GM11168 (cell line): ENCODE measurements at regions not wholly inside any gene's neighbourhood (a gene's known extent, or its start where the extent isn't known, plus 50 kb on each side); places are given as distances from the start of the nearest gene placed in this dataset.

Experiments
- in situ Hi-C: fragments of 300-500 bp; cut with MboI; formaldehyde crosslinking; loops from one replicate; pipeline ENCODE4 v1.12.0; 2022; ENCODE audit warnings: low sequenced_read_pairs; ENCODE audit not compliant: unreplicated experiment

- in situ Hi-C loops: no loop called here
These were observed 202.4 kb downstream of the TDRD15 start for GRCh38 chr2:21326152-21326551.

GRCh38 chr2:21328177-21328576, 204.4 kb downstream of the TDRD15 start:
- in situ Hi-C loops: no loop called here

DNA sequence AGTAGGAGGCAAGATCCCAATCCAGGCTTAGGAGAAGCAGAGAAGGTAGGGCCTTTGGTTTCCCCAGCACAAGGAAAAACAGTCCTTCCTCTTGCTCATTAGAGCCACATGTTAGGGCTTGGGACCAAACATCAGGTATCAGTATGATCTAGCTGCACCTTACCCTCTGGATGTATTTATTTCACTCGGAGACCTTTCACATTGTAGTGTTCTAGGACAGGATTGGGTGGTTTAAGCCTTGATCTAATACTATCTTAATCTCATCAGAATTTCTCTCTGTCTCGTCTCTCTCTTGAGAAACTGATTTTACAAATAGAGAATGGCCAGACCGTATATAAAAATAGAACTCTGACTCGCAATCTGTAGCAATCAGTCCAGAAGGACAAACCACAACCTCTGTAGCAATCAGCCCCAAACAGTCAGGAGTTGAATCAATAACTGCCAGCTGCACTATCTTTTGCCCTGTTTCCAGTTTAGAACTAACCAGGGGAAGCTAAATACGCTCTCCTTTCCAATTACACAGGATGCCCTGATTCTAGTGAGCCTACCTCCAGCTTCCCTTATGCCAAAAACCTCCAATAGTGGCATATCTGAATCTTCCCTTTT, 207.1 kb downstream of the TDRD15 start:
- in situ Hi-C loops: no loop called here

DNA sequence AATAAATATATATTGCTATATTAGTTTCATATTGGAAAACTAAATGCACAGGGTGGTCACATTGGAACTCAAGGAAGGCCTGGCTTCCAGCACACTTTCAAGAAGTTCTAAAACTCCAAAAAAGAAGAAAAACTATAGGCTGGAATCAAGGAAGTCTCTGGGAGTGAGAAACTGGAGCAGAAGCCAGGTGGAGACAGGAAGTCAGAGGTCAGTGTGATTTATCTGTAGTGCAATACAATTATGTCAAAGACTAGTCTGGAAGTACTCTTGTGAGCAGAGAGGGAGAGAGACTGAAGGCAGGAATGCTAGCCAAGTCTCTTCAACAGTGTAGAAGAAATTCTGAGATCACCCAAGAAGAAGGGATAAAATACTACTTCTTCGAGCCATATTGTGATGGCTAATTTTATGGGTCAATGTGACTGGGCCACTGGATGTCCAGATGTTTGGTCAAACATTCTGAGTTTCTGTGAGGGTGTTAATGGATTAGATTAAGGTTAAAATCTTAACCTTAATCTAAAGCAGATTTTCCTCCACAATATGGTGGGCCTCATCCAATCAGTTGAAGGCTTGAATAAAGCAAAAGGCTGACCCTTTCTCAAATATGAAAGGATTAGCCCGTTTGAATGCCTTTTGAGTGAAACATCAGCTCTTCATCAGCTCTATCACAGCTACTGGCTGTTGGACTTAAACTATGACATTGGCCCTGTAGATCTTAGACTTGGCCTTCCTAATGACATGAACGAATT, 208.0 kb downstream of the TDRD15 start:
- in situ Hi-C loops: no loop called here

DNA sequence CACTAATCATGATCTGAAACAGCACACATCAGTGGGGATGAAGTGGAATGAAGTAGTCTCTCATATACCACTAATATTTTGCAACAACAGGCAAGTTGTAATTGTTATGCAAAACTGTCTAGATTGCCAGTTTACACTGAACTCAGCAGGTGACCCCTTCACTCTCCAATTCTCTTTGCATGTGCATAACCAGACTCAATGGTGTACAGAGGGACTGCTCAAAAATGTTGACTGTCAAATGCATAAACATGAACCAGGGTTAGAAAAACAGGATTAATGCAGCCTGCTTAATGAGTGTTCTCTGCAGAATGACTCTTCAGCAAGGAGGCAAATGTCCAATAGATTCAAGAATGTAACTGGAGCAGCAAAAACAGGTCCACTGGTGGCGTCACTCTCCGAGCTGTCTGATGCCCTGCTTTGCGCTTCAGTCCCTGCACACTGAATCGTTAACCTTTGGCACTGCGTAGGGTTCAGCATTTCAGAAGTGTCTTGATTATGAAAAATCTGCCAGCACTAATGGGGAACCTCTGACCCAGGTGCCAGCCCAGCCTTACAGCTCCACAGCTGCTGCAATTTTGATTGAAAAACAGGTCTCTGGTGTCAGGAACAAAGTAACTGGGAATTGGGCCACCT, 209.3 kb downstream of the TDRD15 start:
- in situ Hi-C loops: no loop called here

- in situ Hi-C loops: no loop called here
These were observed 209.9 kb downstream of the TDRD15 start for GRCh38 chr2:21333684-21334083.

GRCh38 chr2:21346984-21347383, 223.2 kb downstream of the TDRD15 start:
- in situ Hi-C loops: no loop called here

DNA sequence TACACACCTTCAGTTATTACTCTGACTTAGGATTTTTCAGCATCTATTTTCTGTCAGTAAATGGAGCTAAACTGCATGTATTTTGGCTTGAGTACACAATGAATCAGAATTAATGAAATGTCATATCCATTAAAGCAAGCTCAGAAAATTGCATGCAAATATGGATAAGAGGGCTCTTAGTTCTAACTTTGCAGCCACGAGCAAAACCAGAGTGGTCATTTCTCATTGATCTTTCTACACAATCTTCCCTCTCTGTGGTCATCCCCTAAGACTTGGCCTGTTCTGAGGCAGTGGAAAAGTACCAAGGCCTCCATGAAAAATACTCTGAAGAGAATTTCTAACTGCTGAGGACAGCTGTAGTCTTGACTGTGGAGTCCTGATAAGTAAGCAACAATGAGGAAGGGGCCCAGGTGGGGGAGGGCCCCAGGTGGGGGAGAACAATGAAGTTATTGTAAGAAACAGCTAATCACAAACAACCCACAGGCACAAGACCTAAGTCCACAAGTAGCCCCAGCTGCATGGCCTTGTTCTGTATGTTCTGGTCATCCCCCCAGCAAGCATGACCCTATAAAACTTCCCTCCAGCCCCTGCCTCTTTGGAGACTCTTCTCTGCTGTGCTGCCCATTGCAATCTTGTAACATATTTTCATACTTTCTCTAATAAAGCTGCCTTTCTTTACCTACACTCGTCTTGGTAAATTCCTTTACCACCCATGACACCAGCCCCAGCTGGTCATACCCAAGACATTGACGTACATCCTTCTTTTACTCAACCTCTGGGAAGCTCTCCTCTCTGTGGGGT, 230.3 kb downstream of the TDRD15 start:
- in situ Hi-C loops: no loop called here

- in situ Hi-C loops: no loop called here
These were observed 232.5 kb downstream of the TDRD15 start for GRCh38 chr2:21356086-21356856.

DNA sequence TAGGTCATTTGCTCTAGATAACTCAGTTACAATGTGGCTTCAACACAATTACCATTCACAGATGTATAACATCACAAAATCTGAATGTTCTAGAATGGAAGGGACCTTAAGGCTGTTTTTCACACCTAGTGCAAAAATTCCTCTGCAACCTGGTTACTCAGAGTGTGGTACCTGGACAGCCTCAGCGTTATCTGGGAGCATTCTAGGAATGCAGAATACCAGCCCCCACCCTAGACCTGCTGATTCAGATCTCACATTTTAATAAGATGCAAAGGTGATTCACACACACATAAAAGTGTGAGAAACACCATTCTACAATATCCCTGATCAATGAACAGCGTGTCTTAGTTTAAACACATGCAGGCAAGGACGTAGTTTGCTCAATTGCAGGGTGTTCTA, 233.1 kb downstream of the TDRD15 start:
- in situ Hi-C loops: no loop called here

- in situ Hi-C loops: no loop called here
These were observed 235.2 kb downstream of the TDRD15 start for GRCh38 chr2:21358976-21359375.

- in situ Hi-C loops: no loop called here
These were observed 237.6 kb downstream of the TDRD15 start for GRCh38 chr2:21361384-21361783.

GRCh38 chr2:21361957-21362486, 238.3 kb downstream of the TDRD15 start:
- in situ Hi-C loops: no loop called here

DNA sequence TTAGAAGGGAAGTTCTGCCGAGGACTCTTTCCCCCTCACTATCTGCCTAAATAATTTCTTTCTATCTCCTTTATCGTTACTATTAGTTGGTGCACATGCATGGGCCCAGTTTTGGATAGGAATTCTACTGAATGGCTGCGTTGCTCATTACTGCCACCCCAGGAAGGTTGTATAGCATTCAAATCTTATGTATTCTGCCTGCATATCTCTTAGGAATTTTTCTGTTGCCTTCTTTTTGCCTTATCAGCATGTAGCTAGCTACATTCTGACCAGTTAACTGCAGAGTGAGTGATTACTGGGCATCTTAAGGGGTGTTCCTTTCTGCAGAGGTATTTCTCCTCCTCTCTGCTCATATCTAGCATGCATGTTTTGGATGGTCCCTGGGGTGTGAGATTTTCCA, 239.6 kb downstream of the TDRD15 start:
- in situ Hi-C loops: no loop called here

- in situ Hi-C loops: no loop called here
These were observed 243.7 kb downstream of the TDRD15 start for GRCh38 chr2:21367421-21367820.

DNA sequence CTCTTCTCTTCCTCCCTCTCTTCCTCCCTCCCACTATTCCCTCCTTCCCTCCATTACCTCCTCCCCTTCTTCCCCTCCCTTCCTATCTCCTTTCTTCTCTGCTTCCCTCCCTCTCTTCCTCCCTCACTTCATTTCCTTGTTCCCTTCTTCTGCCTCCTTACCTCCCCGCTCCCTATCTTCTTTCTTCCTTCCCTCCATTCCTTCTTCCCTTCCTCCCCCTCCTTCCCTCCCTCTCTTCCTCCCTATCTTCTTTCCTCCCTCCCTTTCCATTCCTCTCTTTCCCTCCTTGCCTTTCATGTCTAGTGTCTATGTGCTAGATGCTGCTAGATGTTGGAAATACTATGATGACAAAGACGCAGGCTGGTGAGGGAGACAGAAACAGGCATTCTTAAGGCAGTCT, 246.0 kb downstream of the TDRD15 start:
- in situ Hi-C loops: no loop called here

DNA sequence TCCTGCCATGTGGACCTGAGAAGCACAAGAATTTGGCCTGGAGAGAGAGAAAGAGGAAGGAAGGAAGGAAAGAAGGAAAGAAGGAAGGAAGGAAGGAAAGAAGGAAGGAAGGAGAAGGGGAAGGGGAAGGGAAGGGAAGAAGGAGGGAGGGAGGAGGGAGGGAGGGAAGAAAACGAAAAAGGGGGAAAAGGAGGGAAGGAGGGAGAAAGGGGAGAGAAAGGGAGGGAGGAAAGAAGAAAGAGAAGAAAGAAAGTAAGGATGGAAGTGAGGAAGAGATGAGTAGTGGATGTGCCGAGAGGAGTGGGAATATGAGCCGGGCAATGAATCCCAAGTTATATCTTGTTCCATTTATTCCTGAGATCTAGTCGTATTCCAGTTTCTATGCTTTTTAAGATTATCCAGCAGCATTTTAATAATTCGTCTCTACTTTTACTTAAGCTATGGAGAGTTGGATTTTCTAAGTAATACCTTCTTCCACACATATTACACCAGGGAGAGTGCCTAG, 247.8 kb downstream of the TDRD15 start:
- in situ Hi-C loops: no loop called here

DNA sequence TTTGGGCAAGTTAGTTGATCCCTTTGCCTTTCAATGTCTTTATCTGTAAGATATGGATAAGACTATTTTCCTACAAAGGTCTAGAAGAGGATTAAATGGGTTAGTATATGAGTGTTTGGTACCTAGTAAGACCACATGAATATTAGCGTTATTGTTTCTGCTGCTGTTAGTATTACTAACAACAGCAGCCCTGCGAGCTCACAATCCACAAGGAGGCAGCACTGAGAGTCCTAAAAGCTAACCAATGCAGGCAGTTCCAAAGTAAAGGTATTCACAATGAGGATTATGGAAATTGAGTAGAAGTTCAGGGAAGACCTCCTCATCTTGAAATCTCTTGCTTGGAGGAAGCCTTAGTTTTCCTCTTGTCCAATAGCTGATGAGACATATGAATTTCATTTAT, 248.9 kb downstream of the TDRD15 start:
- in situ Hi-C loops: no loop called here

GRCh38 chr2:21376864-21377263, 253.1 kb downstream of the TDRD15 start:
- in situ Hi-C loops: no loop called here

DNA sequence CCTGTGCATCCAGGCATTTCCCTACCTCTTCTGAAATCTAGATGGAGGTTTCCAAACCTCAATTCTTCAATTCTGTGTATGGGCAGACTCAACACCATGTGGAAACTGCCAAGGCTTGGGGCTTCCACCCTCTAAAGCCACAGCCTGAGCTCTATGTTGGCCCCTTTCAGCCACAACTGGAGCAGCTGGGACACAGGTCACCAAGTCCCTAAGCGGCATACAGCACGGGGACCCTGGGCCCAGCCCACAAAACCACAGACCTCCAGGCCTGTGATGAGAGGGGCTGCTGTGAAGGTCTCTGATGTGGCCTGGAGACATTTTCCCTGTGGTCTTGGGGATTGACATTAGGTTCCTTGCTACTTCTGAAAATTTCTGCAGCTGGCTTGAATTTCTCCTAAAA, 255.4 kb downstream of the TDRD15 start:
- in situ Hi-C loops: no loop called here
